SK-N-MC (cell line): ENCODE measurements at regions not wholly inside any gene's neighbourhood (a gene's known extent, or its start where the extent isn't known, plus 50 kb on each side); places are given as distances from the start of the nearest gene placed in this dataset.

Experiments used
- EZH2 ChIP-seq: fragments of 200-600 bp; sonication (generic); IDR thresholded peaks from one replicate; pipeline ENCODE4 v1.6.1; 2017; ENCODE audit warnings: antibody characterized with exemption
- FOXP2 ChIP-seq: optimal IDR thresholded peaks from 2 replicates; pipeline ENCODE3; 2011; ENCODE audit warnings: mild to moderate bottlenecking, moderate library complexity; ENCODE audit not compliant: insufficient read depth; ENCODE audit errors: extremely low read length, control extremely low read depth
- POLR2AphosphoS5 ChIP-seq: IDR thresholded peaks from 2 replicates; pipeline ENCODE4 v1.6.1; 2012; ENCODE audit warnings: mild to moderate bottlenecking, low read depth, low read length, borderline replicate concordance

- no peak for TF ChIP-seq FOXP2
- TF ChIP-seq EZH2: no peak
- no peak for TF ChIP-seq POLR2AphosphoS5
Measured at GRCh38 chr14:85711620-85712019, 181.7 kb downstream of the FLRT2 start.
